IMR-90 (cell line): ENCODE measurements at regions not wholly inside any gene's neighbourhood (a gene's known extent, or its start where the extent isn't known, plus 50 kb on each side); places are given as distances from the start of the nearest gene placed in this dataset.

Experiments used
- ATAC-seq: fragments of 200-7000 bp; cut with Tn5 transposase; 2 replicates; pipeline ENCODE4 v1.9.1; 2020; ENCODE audit warnings: low read depth, mild to moderate bottlenecking, moderate library complexity
- BruUV-seq: library from RNA; stranded (reverse); fragments of 400-500 nt; replicated peaks from 2 replicates; lab custom pipeline; 2021; lab: Mats Ljungman, UMichigan
- CTCF ChIA-PET: fragments of 300-600 bp; formaldehyde crosslinking; extraction: SDS; loops from one replicate; lab custom pipeline; 2021; ENCODE audit warnings: antibody characterized with exemption; lab: Yijun Ruan, JAX
- POLR2A ChIA-PET: fragments of 300-600 bp; sonication (Branson Sonifier 250); formaldehyde crosslinking; loops from one replicate; lab custom pipeline; 2022; ENCODE audit warnings: antibody characterized with exemption; ENCODE audit not compliant: unreplicated experiment; lab: Charles Lee
- DNase-seq: peaks from one replicate; pipeline ENCODE4 v3.0.0; 2013
- H2AFZ ChIP-seq: replicated peaks from 2 replicates; pipeline ENCODE3; 2013; ENCODE audit warnings: low read length, mild to moderate bottlenecking; ENCODE audit not compliant: poor library complexity
- H2AK5ac ChIP-seq: 2 replicates; pipeline ENCODE4 v1.6.1; 2013; ENCODE audit warnings: low read depth, low read length, inconsistent platforms
- H2AK9ac ChIP-seq: replicated peaks from 2 replicates; pipeline ENCODE3; 2013; ENCODE audit warnings: mild to moderate bottlenecking, low read depth, low read length, moderate library complexity; ENCODE audit not compliant: poor library complexity
- H2BK120ac ChIP-seq: 2 replicates; pipeline ENCODE4 v1.6.1; 2013; ENCODE audit warnings: low read depth, low read length, inconsistent platforms
- H2BK15ac ChIP-seq: 3 replicates; pipeline ENCODE4 v1.6.1; 2013; ENCODE audit warnings: low read depth, low read length, inconsistent platforms
- H2BK20ac ChIP-seq: 2 replicates; pipeline ENCODE4 v1.6.1; 2013; ENCODE audit warnings: low read depth, mild to moderate bottlenecking, inconsistent platforms, low read length, moderate library complexity
- H2BK5ac ChIP-seq: 2 replicates; pipeline ENCODE4 v1.6.1; 2013; ENCODE audit warnings: mild to moderate bottlenecking, low read depth, low read length, inconsistent platforms; ENCODE audit not compliant: poor library complexity, severe bottlenecking
- H3K14ac ChIP-seq: replicated peaks from 2 replicates; pipeline ENCODE4 v1.6.1; 2013; ENCODE audit warnings: low read depth, low read length, inconsistent platforms
- H3K18ac ChIP-seq: 2 replicates; pipeline ENCODE4 v1.6.1; 2013; ENCODE audit warnings: low read depth, low read length, control low read depth
- H3K23ac ChIP-seq: 2 replicates; pipeline ENCODE4 v1.6.1; 2013; ENCODE audit warnings: low read depth, low read length, inconsistent platforms
- H3K27ac ChIP-seq: 2 replicates; pipeline ENCODE4 v1.5.1; 2013; ENCODE audit warnings: mild to moderate bottlenecking, control low read depth, low read length; ENCODE audit not compliant: insufficient read depth
- H3K27me3 ChIP-seq: 2 replicates; pipeline ENCODE4 v1.6.1; 2013; ENCODE audit warnings: low read length; ENCODE audit not compliant: control insufficient read depth, insufficient read depth
- H3K36me3 ChIP-seq: 2 replicates; pipeline ENCODE4 v1.6.1; 2013; ENCODE audit warnings: low read length, mixed read lengths; ENCODE audit not compliant: control insufficient read depth, insufficient read depth
- H3K4ac ChIP-seq: 2 replicates; pipeline ENCODE4 v1.6.1; 2013; ENCODE audit warnings: low read depth, low read length, inconsistent platforms
- H3K4me1 ChIP-seq: 2 replicates; pipeline ENCODE4 v1.6.1; 2013; ENCODE audit warnings: low read length, mixed read lengths; ENCODE audit not compliant: control insufficient read depth, insufficient read depth
- H3K4me2 ChIP-seq: 2 replicates; pipeline ENCODE4 v1.6.1; 2013; ENCODE audit warnings: low read depth, mild to moderate bottlenecking, control low read depth, low read length, moderate library complexity
- H3K4me3 ChIP-seq: 2 replicates; pipeline ENCODE4 v1.5.1; 2013; ENCODE audit warnings: low read depth, mild to moderate bottlenecking, control low read depth, low read length, moderate library complexity; ENCODE audit not compliant: insufficient read depth
- H3K56ac ChIP-seq: 2 replicates; pipeline ENCODE4 v1.6.1; 2013; ENCODE audit warnings: low read length, inconsistent platforms; ENCODE audit not compliant: insufficient read depth; ENCODE audit errors: extremely low read depth
- H3K79me1 ChIP-seq, 2 experiments: 2 replicates each; pipeline ENCODE4 v1.6.1; 2013; ENCODE audit warnings: low read length in 2 of 2, inconsistent platforms in 1 of 2, low read depth in 1 of 2
- H3K9ac ChIP-seq: 2 replicates; pipeline ENCODE4 v1.6.1; 2013; ENCODE audit warnings: low read depth, low read length, control low read depth
- H3K9me1 ChIP-seq: 2 replicates; pipeline ENCODE4 v1.6.1; 2013; ENCODE audit warnings: low read length, inconsistent platforms; ENCODE audit not compliant: insufficient read depth
- H3K9me3 ChIP-seq: 2 replicates; pipeline ENCODE4 v1.6.1; 2013; ENCODE audit warnings: low read length; ENCODE audit not compliant: control insufficient read depth, insufficient read depth
- H4K20me1 ChIP-seq: 2 replicates; pipeline ENCODE4 v1.6.1; 2013; ENCODE audit warnings: low read length, inconsistent platforms; ENCODE audit not compliant: insufficient read depth
- H4K5ac ChIP-seq: 2 replicates; pipeline ENCODE4 v1.6.1; 2013; ENCODE audit warnings: mild to moderate bottlenecking, low read depth, low read length, control low read depth
- H4K8ac ChIP-seq, 2 experiments: 2 replicates each; pipeline ENCODE4 v1.6.1; 2013; ENCODE audit warnings: low read depth in 2 of 2, low read length in 2 of 2, control low read depth in 1 of 2, inconsistent platforms in 1 of 2
- H4K91ac ChIP-seq: 2 replicates; pipeline ENCODE4 v1.6.1; 2013; ENCODE audit warnings: low read depth, low read length, inconsistent platforms; ENCODE audit not compliant: insufficient read depth
- BHLHE40 ChIP-seq: fragments of 150-350 bp; IDR thresholded peaks from 2 replicates; pipeline ENCODE4 v1.6.1; 2016; ENCODE audit warnings: mild to moderate bottlenecking, low read depth, low read length
- CEBPB ChIP-seq: IDR thresholded peaks from 2 replicates; pipeline ENCODE4 v1.6.1; 2012; ENCODE audit warnings: low read depth, low read length, improper control_type of control experiment
- CHD1 ChIP-seq: IDR thresholded peaks from 2 replicates; pipeline ENCODE4 v1.6.1; 2012; ENCODE audit warnings: low read depth, low read length, improper control_type of control experiment
- CTCF ChIP-seq: conservative IDR thresholded peaks from 2 replicates; pipeline ENCODE4 v1.5.1; 2012; ENCODE audit warnings: mild to moderate bottlenecking, low read depth, low read length, improper control_type of control experiment
- ELK1 ChIP-seq: fragments of 150-350 bp; IDR thresholded peaks from 2 replicates; pipeline ENCODE4 v1.6.1; 2016; ENCODE audit warnings: low read depth, mild to moderate bottlenecking, low read length, moderate library complexity, borderline replicate concordance
- MAFK ChIP-seq: IDR thresholded peaks from 2 replicates; pipeline ENCODE4 v1.6.1; 2012; ENCODE audit warnings: low read depth, low read length, improper control_type of control experiment
- MAZ ChIP-seq: IDR thresholded peaks from 2 replicates; pipeline ENCODE4 v1.6.1; 2012; ENCODE audit warnings: low read depth, mild to moderate bottlenecking, low read length, improper control_type of control experiment, moderate library complexity, borderline replicate concordance
- MXI1 ChIP-seq: IDR thresholded peaks from 2 replicates; pipeline ENCODE4 v1.6.1; 2012; ENCODE audit warnings: low read depth, mild to moderate bottlenecking, low read length, moderate library complexity, borderline replicate concordance
- NFE2L2 ChIP-seq: fragments of 150-350 bp; IDR thresholded peaks from 2 replicates; pipeline ENCODE4 v1.6.1; 2016; ENCODE audit warnings: low read depth, mild to moderate bottlenecking, low read length
- POLR2A ChIP-seq: IDR thresholded peaks from 2 replicates; pipeline ENCODE4 v1.6.1; 2012; ENCODE audit warnings: mild to moderate bottlenecking, low read depth, low read length
- USF2 ChIP-seq: fragments of 150-350 bp; IDR thresholded peaks from 2 replicates; pipeline ENCODE4 v1.6.1; 2017; ENCODE audit warnings: mild to moderate bottlenecking, antibody characterized with exemption, low read length, low read depth
- WGBS, 2 experiments: methylation state at CpG; one replicate each; pipeline versions ENCODE4 v1.1.5 to v1.1.7; 2013; ENCODE audit warnings: missing lambda C conversion rate in 2 of 2; ENCODE audit not compliant: insufficient read length in 1 of 2; ENCODE audit errors: extremely low coverage in 2 of 2; 5-methylcytosine and 5-hydroxymethylcytosine counted together
- dilution Hi-C: fragments of 300-500 bp; cut with HindIII; formaldehyde crosslinking; loops from one replicate; pipeline ENCODE4 v1.14.3; 2018; ENCODE audit warnings: low sequenced_read_pairs; ENCODE audit not compliant: unreplicated experiment
- in situ Hi-C: fragments of 300-500 bp; cut with MboI; formaldehyde crosslinking; loops from 3 replicates; pipeline ENCODE4 v1.14.3; 2019; ENCODE audit warnings: low sequenced_read_pairs, inconsistent platforms, mixed read lengths
- intact Hi-C: fragments of 100-400 bp; cut with micrococcal nuclease; formaldehyde crosslinking; loops from 2 replicates; pipeline ENCODE4 v1.10.0; 2022

- no peak for DNase-seq
- Histone ChIP-seq H2AK5ac (no peak overlapping the region), H2AK9ac (no peak overlapping the region), H2BK20ac (no peak overlapping the region), H3K23ac (no peak overlapping the region), H3K9ac (no peak overlapping the region), H3K18ac (no peak overlapping the region), H3K4me1 (no peaks in the 10 kb centered on the region; the same call in 1 of the 2 replicates), H3K9me3 (no peaks in the 10 kb centered on the region), H3K4ac (no peak overlapping the region), H2BK120ac (no peak overlapping the region), H3K27me3 (no peaks in the 10 kb centered on the region), H2AFZ (no peak overlapping the region), H3K79me1 (no peaks in the 10 kb centered on the region), H2BK5ac (no peak overlapping the region), H3K9me1 (no peaks in the 10 kb centered on the region), H4K91ac (no peak overlapping the region), H3K56ac (no peak overlapping the region), H3K27ac (no peak overlapping the region), H3K36me3 (no peaks in the 10 kb centered on the region), H3K14ac (no peak overlapping the region), H3K4me2 (no peak overlapping the region), H3K4me3 (no peak overlapping the region), H2BK15ac (no peak overlapping the region), H4K20me1 (no peaks in the 10 kb centered on the region), H4K5ac (no peak overlapping the region), H4K8ac (no peak overlapping the region)
- WGBS, 2 experiments: no CpG with 5 or more reads among the region's 1 CpG
- ATAC-seq: no peak
- dilution Hi-C loops: no loop called here
- intact Hi-C loops: loop anchor here (5.0 to 10.0 kb wide), 2 partner anchors 421 to 548 kb away; no protein-coding TSS in a partner anchor
- TF ChIP-seq BHLHE40: no peak
- TF ChIP-seq MXI1: no peak
- TF ChIP-seq POLR2A: no peak
- TF ChIP-seq NFE2L2: no peak
- TF ChIP-seq MAFK: no peak
- no peak for TF ChIP-seq ELK1
- TF ChIP-seq CTCF: no peak
- TF ChIP-seq USF2: no peak
- no peak for TF ChIP-seq CHD1
- TF ChIP-seq CEBPB: no peak
- no peak for TF ChIP-seq MAZ
- in situ Hi-C loops: loop anchor here (10.0 kb wide), 1 partner anchor 658 kb away; no protein-coding TSS in a partner anchor
- CTCF ChIA-PET: interaction anchor here (0.5 kb wide), 1 partner anchor 99 kb away, joined by 3 read pairs; no protein-coding TSS in a partner anchor
- POLR2A ChIA-PET: no interaction called here
- no TSS peak for BruUV-seq
Observed at GRCh38 chr7:16986755-16987154, 105.0 kb upstream of the AGR3 start.
